Esophagus muscularis mucosa (tissue), 3 donors: ENCODE measurements at regions not wholly inside any gene's neighbourhood (a gene's known extent, or its start where the extent isn't known, plus 50 kb on each side); places are given as distances from the start of the nearest gene placed in this dataset.

Experiments used
- EP300 ChIP-seq: sonication (generic); formaldehyde crosslinking; IDR thresholded peaks from one replicate; pipeline ENCODE4 v1.6.1; 2017; ENCODE audit warnings: antibody characterized with exemption
- TF ChIP-seq, protein P1 (sequence below), 3 experiments: fragments of 200-600 bp in 2 of 3; fragments of 450-650 bp in 1 of 3; sonication (generic) in 2 of 3; IDR thresholded peaks; one replicate each; pipeline ENCODE4 v1.5.1; 2017 to 2019; ENCODE audit warnings: antibody characterized with exemption in 3 of 3, mild to moderate bottlenecking in 2 of 3, moderate library complexity in 1 of 3

GRCh38 chr16:79409978-79410377 lies 190.6 kb downstream of the MAF start:
- TF ChIP-seq, protein P1, sequence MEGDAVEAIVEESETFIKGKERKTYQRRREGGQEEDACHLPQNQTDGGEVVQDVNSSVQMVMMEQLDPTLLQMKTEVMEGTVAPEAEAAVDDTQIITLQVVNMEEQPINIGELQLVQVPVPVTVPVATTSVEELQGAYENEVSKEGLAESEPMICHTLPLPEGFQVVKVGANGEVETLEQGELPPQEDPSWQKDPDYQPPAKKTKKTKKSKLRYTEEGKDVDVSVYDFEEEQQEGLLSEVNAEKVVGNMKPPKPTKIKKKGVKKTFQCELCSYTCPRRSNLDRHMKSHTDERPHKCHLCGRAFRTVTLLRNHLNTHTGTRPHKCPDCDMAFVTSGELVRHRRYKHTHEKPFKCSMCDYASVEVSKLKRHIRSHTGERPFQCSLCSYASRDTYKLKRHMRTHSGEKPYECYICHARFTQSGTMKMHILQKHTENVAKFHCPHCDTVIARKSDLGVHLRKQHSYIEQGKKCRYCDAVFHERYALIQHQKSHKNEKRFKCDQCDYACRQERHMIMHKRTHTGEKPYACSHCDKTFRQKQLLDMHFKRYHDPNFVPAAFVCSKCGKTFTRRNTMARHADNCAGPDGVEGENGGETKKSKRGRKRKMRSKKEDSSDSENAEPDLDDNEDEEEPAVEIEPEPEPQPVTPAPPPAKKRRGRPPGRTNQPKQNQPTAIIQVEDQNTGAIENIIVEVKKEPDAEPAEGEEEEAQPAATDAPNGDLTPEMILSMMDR (IDR thresholded peaks at IDR 0.05): no peak
- TF ChIP-seq EP300: no peak
